K562 (cell line): ENCODE measurements at regions not wholly inside any gene's neighbourhood (a gene's known extent, or its start where the extent isn't known, plus 50 kb on each side); places are given as distances from the start of the nearest gene placed in this dataset.

ENCODE experiments used
- CEBPB ChIP-seq: fragments of 450-650 bp; IDR thresholded peaks from 2 replicates; pipeline ENCODE4 v1.6.1; 2016; ENCODE audit warnings: missing genetic modification characterization, missing compliant biosample characterization
- CTBP1 ChIP-seq: fragments of 450-650 bp; IDR thresholded peaks from 2 replicates; pipeline ENCODE4 v1.6.1; 2016; ENCODE audit warnings: borderline replicate concordance
- ETV6 ChIP-seq, 3 experiments: fragments of 150-350 bp in 1 of 3; sonication (generic) in 1 of 3; formaldehyde crosslinking in 1 of 3; IDR thresholded peaks; 2 replicates each; pipeline versions ENCODE4 v1.6.1 to v1.8.0; 2014 to 2022; ENCODE audit warnings: borderline replicate concordance in 2 of 3, low read depth in 2 of 3, antibody characterized with exemption in 1 of 3, low read length in 1 of 3, mild to moderate bottlenecking in 1 of 3, missing genetic modification reagents in 1 of 3
- MEIS2 ChIP-seq: fragments of 450-650 bp; IDR thresholded peaks from 2 replicates; pipeline ENCODE4 v1.6.1; 2014; ENCODE audit warnings: mild to moderate bottlenecking; ENCODE audit not compliant: partially characterized antibody
- NFE2 ChIP-seq: IDR thresholded peaks from 2 replicates; pipeline ENCODE4 v1.6.1; 2014; ENCODE audit warnings: antibody characterized with exemption, low read depth
- NFRKB ChIP-seq: fragments of 450-650 bp; IDR thresholded peaks from 2 replicates; pipeline ENCODE4 v1.6.1; 2016; ENCODE audit warnings: low read depth
- TCF3 ChIP-seq: sonication (generic); formaldehyde crosslinking; IDR thresholded peaks from 2 replicates; pipeline ENCODE4 v1.4.0; 2020; ENCODE audit warnings: mild to moderate bottlenecking, missing genetic modification reagents
- THRAP3 ChIP-seq: fragments of 450-650 bp; IDR thresholded peaks from 2 replicates; pipeline ENCODE4 v1.6.1; 2016; ENCODE audit warnings: mild to moderate bottlenecking, inconsistent platforms, borderline replicate concordance
- ZNF121 ChIP-seq: sonication (generic); formaldehyde crosslinking; conservative IDR thresholded peaks from 2 replicates; pipeline ENCODE4 v1.8.0; 2022; ENCODE audit warnings: missing genetic modification reagents

GRCh38 chr3:30167541-30168011, 438.8 kb upstream of the TGFBR2 start:
- TF ChIP-seq THRAP3: no peak
- TF ChIP-seq CTBP1: no peak
- no peak for TF ChIP-seq ZNF121 (CRISPR knock-in tag)
- TF ChIP-seq NFE2: no peak
- TF ChIP-seq MEIS2: no peak
- TF ChIP-seq TCF3 (CRISPR knock-in tag): no peak
- no peak for TF ChIP-seq ETV6 (IDR thresholded peaks at IDR 0.05; ENCODE audit: borderline replicate concordance in 1 of 2, low read depth in 2 of 2, low read length in 1 of 2)
- no peak for TF ChIP-seq ETV6 (CRISPR knock-in tag; IDR thresholded peaks at IDR 0.05; ENCODE audit: borderline replicate concordance)
- no peak for TF ChIP-seq NFRKB
- no peak for TF ChIP-seq CEBPB
